Lung (tissue), 11 donors: ENCODE measurements at regions not wholly inside any gene's neighbourhood (a gene's known extent, or its start where the extent isn't known, plus 50 kb on each side); places are given as distances from the start of the nearest gene placed in this dataset.

Experiments used
- ATAC-seq: fragments of 200-7000 bp; cut with Tn5 transposase; one replicate; pipeline ENCODE4 v1.9.1; 2020; ENCODE audit warnings: moderate number of reproducible peaks; ENCODE audit not compliant: insufficient read depth, low FRiP score
- DNase-seq, 3 donors: peaks; one replicate each; pipeline ENCODE4 v3.0.0-alpha.2; 2013 to 2017
- H3K27ac ChIP-seq, 2 donors: one replicate each; pipeline ENCODE4 v1.5.1; 2013; ENCODE audit warnings: mild to moderate bottlenecking in 2 of 2, moderate library complexity in 2 of 2, control low read depth in 1 of 2, inconsistent platforms in 1 of 2, low read depth in 1 of 2, low read length in 1 of 2
- H3K27me3 ChIP-seq, 3 donors: one replicate each; pipeline ENCODE4 v1.5.1; 2013; ENCODE audit warnings: low read length in 2 of 3; ENCODE audit not compliant: control insufficient read depth in 3 of 3, insufficient read depth in 3 of 3
- H3K36me3 ChIP-seq, 4 donors: one replicate each; pipeline ENCODE4 v1.5.1; 2013; ENCODE audit warnings: low read length in 4 of 4, mild to moderate bottlenecking in 1 of 4, moderate library complexity in 1 of 4; ENCODE audit not compliant: control insufficient read depth in 4 of 4, insufficient read depth in 4 of 4
- H3K4me1 ChIP-seq, 5 donors: one replicate each; pipeline ENCODE4 v1.5.1; 2013; ENCODE audit warnings: low read length in 5 of 5, mild to moderate bottlenecking in 2 of 5, moderate library complexity in 1 of 5; ENCODE audit not compliant: control insufficient read depth in 5 of 5, insufficient read depth in 5 of 5
- H3K4me3 ChIP-seq: one replicate; pipeline ENCODE4 v1.5.1; 2013; ENCODE audit warnings: mild to moderate bottlenecking, control low read depth, moderate library complexity
- H3K9ac ChIP-seq, 2 donors: one replicate each; pipeline ENCODE4 v1.5.1; 2013; ENCODE audit warnings: low read length in 2 of 2, control low read depth in 1 of 2; ENCODE audit not compliant: insufficient read depth in 1 of 2
- H3K9me3 ChIP-seq, 4 donors: one replicate each; pipeline ENCODE4 v1.5.1; 2013; ENCODE audit warnings: low read length in 3 of 4, mild to moderate bottlenecking in 1 of 4, moderate library complexity in 1 of 4; ENCODE audit not compliant: control insufficient read depth in 4 of 4, insufficient read depth in 3 of 4
- WGBS, 2 donors: extraction: QIAGEN DNeasy Blood & Tissue Kit; methylation state at CpG; one replicate each; pipeline ENCODE4 v1.1.7; 2013; 5-methylcytosine and 5-hydroxymethylcytosine counted together
- TF ChIP-seq, protein P1 (sequence below): IDR thresholded peaks from 2 replicates; pipeline ENCODE4 v1.5.1; 2012; ENCODE audit warnings: mild to moderate bottlenecking; ENCODE audit errors: control extremely low read depth, extremely low read depth
- donor health status: control.
- donor health status: control.
- donor health status: Bipolar disorder and iron deficiency.
- donor health status: healthy.
- donor health status: DM: yes; HTN: yes; CAD: no.

DNA sequence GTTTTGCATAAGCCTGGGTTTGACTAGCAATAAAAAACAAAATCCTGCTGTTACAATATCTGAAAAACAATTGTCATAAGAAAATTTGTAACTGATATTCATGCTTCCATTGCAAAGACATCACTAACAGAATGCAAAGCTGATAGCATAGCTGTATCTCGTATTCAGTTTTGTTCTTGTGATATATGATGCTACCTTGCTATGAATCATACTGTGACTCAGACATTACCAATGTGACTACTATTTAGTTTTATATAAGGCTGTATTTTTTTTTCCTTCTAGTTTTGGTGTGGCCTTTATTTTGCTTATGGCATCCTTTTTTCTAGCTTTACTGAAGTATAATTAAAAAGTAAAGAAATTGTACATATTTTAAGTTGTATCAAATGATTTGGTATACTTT, 1381.8 kb downstream of the MRPL39 start:
- Histone ChIP-seq H3K27me3 (no peaks in the 10 kb centered on the region), H3K36me3 (no peaks in the 10 kb centered on the region), H3K9ac (no peak overlapping the region), H3K9me3 (no peaks in the 10 kb centered on the region), H3K4me1 (no peaks in the 10 kb centered on the region), H3K4me3 (no peak overlapping the region), H3K27ac (no peak overlapping the region)
- no peak for ATAC-seq
- TF ChIP-seq, protein P1, sequence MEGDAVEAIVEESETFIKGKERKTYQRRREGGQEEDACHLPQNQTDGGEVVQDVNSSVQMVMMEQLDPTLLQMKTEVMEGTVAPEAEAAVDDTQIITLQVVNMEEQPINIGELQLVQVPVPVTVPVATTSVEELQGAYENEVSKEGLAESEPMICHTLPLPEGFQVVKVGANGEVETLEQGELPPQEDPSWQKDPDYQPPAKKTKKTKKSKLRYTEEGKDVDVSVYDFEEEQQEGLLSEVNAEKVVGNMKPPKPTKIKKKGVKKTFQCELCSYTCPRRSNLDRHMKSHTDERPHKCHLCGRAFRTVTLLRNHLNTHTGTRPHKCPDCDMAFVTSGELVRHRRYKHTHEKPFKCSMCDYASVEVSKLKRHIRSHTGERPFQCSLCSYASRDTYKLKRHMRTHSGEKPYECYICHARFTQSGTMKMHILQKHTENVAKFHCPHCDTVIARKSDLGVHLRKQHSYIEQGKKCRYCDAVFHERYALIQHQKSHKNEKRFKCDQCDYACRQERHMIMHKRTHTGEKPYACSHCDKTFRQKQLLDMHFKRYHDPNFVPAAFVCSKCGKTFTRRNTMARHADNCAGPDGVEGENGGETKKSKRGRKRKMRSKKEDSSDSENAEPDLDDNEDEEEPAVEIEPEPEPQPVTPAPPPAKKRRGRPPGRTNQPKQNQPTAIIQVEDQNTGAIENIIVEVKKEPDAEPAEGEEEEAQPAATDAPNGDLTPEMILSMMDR: no peak
- 85% methylated on average over 1 of the region's 1 CpG for WGBS, 2 donors
- DNase-seq: no peak

DNA sequence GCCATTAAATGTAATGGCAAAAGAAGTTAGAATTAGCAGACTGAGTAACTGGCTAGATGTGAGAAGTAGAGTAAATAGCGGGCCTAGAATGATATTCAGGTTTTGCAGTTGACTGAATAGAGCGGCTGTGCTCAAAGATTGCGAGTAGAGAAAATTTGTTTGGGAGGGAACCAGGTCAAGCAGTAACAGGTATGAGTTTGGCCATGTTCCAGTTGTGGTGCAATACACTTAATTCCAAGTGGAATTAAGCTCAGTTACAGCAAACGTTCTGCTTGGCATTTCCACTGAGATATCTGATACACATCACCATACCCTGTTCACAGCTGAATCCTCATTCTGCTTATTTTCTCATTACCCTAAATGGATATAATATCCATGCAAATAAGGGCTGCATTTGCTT, 1382.9 kb downstream of the MRPL39 start:
- Histone ChIP-seq H3K9ac (no peak overlapping the region), H3K9me3 (no peaks in the 10 kb centered on the region), H3K4me1 (no peaks in the 10 kb centered on the region), H3K27ac (no peak overlapping the region), H3K27me3 (no peaks in the 10 kb centered on the region), H3K4me3 (no peak overlapping the region), H3K36me3 (no peaks in the 10 kb centered on the region)
- ATAC-seq: peak; percentile 53
- TF ChIP-seq, protein P1: no peak
- WGBS, 2 donors: 68 to 89% methylated on average over 4 of the region's 4 CpGs
- DNase-seq: peak in 1 of 3 donors; percentile 43

DNA sequence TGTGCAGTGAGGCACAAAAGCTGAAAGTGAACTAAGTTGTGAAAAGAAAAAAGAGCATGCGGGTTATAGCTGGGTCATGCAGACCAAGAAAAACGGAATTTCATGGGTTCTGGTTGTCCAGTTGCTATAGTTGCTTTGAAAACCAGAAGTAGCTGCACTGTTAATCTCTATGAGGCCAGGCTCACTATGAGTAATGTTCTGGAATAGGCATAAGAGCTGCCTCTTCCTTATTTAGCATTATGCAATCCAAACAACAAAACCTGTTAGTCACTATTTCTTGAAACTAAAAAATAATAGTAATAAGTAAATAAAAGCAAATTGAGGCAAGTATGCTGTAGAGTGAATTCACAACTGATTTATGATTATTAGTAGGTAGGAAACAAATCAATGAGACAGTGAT, 1383.7 kb downstream of the MRPL39 start:
- 69 to 76% methylated on average over 2 of the region's 2 CpGs for WGBS, 2 donors
- Histone ChIP-seq H3K27ac (no peak overlapping the region), H3K4me3 (no peak overlapping the region), H3K27me3 (no peaks in the 10 kb centered on the region), H3K9ac (no peak overlapping the region), H3K9me3 (no peaks in the 10 kb centered on the region), H3K4me1 (no peaks in the 10 kb centered on the region), H3K36me3 (no peaks in the 10 kb centered on the region)
- TF ChIP-seq, protein P1: no peak
- ATAC-seq (no peak), DNase-seq (no peak)

DNA sequence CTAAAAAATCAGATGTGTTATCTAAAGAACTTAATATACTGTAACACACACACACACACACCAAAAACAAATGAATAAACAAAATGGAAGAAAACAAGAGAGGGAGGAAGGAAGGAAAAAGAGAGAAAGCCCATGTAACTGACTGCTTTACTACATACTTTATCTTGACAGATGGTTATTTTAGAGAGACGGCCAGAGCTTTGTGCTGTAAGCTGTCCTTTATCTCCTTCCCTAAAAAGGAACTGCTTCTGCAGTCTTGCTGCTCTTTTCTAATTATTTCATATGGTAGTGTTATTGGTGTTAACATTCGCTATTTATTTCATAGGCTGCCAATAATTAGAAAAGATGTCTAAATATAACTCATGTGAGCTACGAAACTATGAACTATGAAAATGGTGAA, 1384.6 kb downstream of the MRPL39 start:
- H3K27ac ChIP-seq: no peak overlapping the region
- H3K27me3 ChIP-seq: no peaks in the 10 kb centered on the region
- H3K4me3 ChIP-seq: no peak overlapping the region
- ATAC-seq: no peak
- DNase-seq: no peak
- TF ChIP-seq, protein P1: no peak
- H3K9me3 ChIP-seq: no peaks in the 10 kb centered on the region
- H3K9ac ChIP-seq: no peak overlapping the region
- 77 to 84% methylated on average over 3 of the region's 3 CpGs for WGBS, 2 donors
- H3K4me1 ChIP-seq: no peaks in the 10 kb centered on the region
- H3K36me3 ChIP-seq: no peaks in the 10 kb centered on the region
